Calu3 (cell line): ENCODE measurements at regions not wholly inside any gene's neighbourhood (a gene's known extent, or its start where the extent isn't known, plus 50 kb on each side); places are given as distances from the start of the nearest gene placed in this dataset.

Experiments
- BruUV-seq: library from RNA; stranded (reverse); fragments of 400-500 nt; replicated peaks from 2 replicates; lab custom pipeline; 2021; lab: Mats Ljungman, UMichigan
- CTCF ChIA-PET: fragments of 300-600 bp; sonication (Branson Sonifier 250); formaldehyde crosslinking; loops from one replicate; lab custom pipeline; 2022; ENCODE audit warnings: antibody characterized with exemption; lab: Charles Lee
- DNase-seq: peaks from one replicate; pipeline ENCODE4 v3.0.0; 2022
- H3K27ac Mint-ChIP-seq: one replicate; pipeline ENCODE4 v1.8.0; 2022; ENCODE audit warnings: mixed read lengths; ENCODE audit not compliant: unreplicated experiment
- H3K27me3 Mint-ChIP-seq: one replicate; pipeline ENCODE4 v1.8.0; 2022; ENCODE audit warnings: mixed read lengths; ENCODE audit not compliant: unreplicated experiment
- H3K36me3 Mint-ChIP-seq: one replicate; pipeline ENCODE4 v1.8.0; 2022; ENCODE audit warnings: mild to moderate bottlenecking, moderate library complexity, mixed read lengths; ENCODE audit not compliant: insufficient read depth, unreplicated experiment
- H3K4me1 Mint-ChIP-seq: one replicate; pipeline ENCODE4 v1.8.0; 2022; ENCODE audit warnings: mild to moderate bottlenecking, low read depth, mixed read lengths; ENCODE audit not compliant: unreplicated experiment
- H3K4me3 Mint-ChIP-seq: one replicate; pipeline ENCODE4 v1.8.0; 2022; ENCODE audit warnings: mild to moderate bottlenecking, low read depth, moderate library complexity, mixed read lengths; ENCODE audit not compliant: unreplicated experiment
- H3K9me3 Mint-ChIP-seq: one replicate; pipeline ENCODE4 v1.8.0; 2022; ENCODE audit warnings: low read depth, mixed read lengths; ENCODE audit not compliant: unreplicated experiment
- intact Hi-C: fragments of 100-400 bp; cut with micrococcal nuclease; formaldehyde crosslinking; loops from one replicate; pipeline ENCODE4 v1.10.0; 2022; ENCODE audit not compliant: unreplicated experiment
- TF ChIP-seq, protein P1 (sequence below): fragments of 200-600 bp; IDR thresholded peaks from one replicate; pipeline ENCODE4 v1.8.0; 2022; ENCODE audit warnings: antibody characterized with exemption; ENCODE audit not compliant: unreplicated experiment

DNA sequence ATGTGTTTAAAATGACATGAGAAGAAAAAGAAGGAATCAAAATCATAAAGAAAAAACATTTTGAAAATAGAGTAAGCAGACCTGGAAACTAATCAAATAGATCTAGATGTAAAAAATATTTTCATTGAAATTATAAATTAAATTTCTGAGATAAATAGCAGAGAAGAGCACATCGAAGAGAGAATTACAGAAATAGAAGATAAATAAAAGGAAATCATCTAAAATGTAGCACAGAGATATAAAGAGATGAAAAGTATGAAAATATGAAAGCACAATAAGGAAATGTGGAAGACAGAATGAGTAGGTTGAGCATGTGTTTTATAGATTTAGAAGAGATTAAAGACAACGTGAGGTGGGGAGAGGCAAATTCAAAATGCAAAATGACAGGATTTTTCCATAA lies 130.9 kb upstream of the SEC14L1 start:
- Mint-ChIP-seq H3K4me3 (no peak overlapping the region), H3K9me3 (peaks cover 4% of the 10 kb centered on the region), H3K27me3 (peaks cover 73% of the 10 kb centered on the region), H3K36me3 (no peaks in the 10 kb centered on the region), H3K27ac (no peak overlapping the region), H3K4me1 (no peaks in the 10 kb centered on the region)
- DNase-seq, result no peak
- intact Hi-C loops, result no loop called here
- TF ChIP-seq, protein P1, sequence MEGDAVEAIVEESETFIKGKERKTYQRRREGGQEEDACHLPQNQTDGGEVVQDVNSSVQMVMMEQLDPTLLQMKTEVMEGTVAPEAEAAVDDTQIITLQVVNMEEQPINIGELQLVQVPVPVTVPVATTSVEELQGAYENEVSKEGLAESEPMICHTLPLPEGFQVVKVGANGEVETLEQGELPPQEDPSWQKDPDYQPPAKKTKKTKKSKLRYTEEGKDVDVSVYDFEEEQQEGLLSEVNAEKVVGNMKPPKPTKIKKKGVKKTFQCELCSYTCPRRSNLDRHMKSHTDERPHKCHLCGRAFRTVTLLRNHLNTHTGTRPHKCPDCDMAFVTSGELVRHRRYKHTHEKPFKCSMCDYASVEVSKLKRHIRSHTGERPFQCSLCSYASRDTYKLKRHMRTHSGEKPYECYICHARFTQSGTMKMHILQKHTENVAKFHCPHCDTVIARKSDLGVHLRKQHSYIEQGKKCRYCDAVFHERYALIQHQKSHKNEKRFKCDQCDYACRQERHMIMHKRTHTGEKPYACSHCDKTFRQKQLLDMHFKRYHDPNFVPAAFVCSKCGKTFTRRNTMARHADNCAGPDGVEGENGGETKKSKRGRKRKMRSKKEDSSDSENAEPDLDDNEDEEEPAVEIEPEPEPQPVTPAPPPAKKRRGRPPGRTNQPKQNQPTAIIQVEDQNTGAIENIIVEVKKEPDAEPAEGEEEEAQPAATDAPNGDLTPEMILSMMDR, result no peak
- BruUV-seq, result no TSS peak
- CTCF ChIA-PET, result interaction anchor here (0.6 kb wide), 1 partner anchor 169 kb away, joined by 3 read pairs; no protein-coding TSS in a partner anchor

DNA sequence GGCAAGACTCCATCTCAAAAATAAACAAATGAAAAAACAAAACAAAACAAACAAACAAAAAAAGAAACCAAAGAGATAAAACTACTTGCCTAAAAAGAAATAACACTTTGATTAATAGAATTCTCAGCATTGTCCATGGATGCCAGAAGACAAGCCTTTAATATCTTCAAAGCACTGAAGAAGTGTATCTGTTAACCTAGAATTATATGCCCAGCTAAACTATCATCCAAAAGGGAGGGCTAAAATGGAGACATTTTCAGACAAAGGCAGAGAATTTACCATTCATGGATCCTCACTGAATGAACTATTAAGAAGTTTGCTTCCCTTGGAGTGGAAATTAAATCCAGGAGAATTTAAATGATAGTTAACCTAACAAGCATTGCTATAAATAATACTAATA lies 130.1 kb upstream of the SEC14L1 start:
- TF ChIP-seq, protein P1, result no peak
- Mint-ChIP-seq H3K4me1 (no peaks in the 10 kb centered on the region), H3K27me3 (peaks cover 73% of the 10 kb centered on the region), H3K36me3 (no peaks in the 10 kb centered on the region), H3K4me3 (no peak overlapping the region), H3K9me3 (peaks cover 4% of the 10 kb centered on the region), H3K27ac (no peak overlapping the region)
- DNase-seq, result no peak
- intact Hi-C loops, result loop anchor here (1.0 kb wide), 1 partner anchor 46 kb away; no protein-coding TSS in a partner anchor
- no TSS peak for BruUV-seq
- CTCF ChIA-PET, result no interaction called here

DNA sequence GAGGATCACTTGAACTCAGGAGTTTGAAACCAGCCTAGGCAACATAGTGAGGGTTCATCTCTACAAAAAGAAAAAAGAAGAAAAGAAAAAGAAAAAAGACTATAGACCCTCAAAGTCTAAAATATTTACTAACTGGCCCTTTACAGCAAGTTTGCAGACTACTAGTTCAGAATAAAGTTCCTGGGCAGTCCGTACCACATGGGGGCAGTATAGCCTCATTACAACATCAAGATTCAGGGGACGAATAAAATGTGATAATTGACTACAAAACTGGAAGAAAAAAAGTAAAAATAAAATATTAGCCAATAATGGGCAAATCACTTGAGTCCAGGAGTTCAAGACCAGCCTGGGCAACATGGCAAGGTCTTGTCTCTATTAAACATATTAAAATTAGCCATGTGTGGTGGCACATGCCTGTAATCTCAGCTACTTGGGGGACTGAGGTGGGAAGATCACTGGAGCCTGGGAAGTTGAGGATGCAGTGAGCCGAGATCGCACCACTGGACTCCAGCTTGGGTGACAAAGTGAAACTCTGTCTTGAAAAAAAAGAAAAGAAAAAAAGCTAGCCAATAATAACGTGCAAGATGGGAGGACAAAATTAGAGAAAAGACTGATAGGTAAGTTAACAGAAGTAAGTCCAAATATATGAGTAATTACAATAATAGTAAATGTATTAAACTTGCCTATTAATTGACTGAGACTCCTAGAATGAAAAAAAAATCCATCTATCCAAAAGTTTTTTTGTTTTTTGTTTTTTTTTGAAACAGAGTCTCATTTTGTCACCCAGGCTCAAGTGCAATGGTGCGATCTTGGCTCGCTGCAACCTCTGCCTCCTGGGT lies 129.4 kb upstream of the SEC14L1 start:
- Mint-ChIP-seq H3K4me1 (no peaks in the 10 kb centered on the region), H3K27ac (no peak overlapping the region), H3K36me3 (no peaks in the 10 kb centered on the region), H3K27me3 (peaks cover 66% of the 10 kb centered on the region), H3K4me3 (no peak overlapping the region), H3K9me3 (peaks cover 4% of the 10 kb centered on the region)
- no TSS peak for BruUV-seq
- TF ChIP-seq, protein P1, result peak; percentile 53
- intact Hi-C loops, result loop anchor here (1.0 kb wide), 1 partner anchor 45 kb away; no protein-coding TSS in a partner anchor
- CTCF ChIA-PET, result interaction anchor here (1.0 to 1.6 kb wide), 2 partner anchors 11 to 45 kb away, joined by 5 to 8 read pairs; no protein-coding TSS in a partner anchor
- peak; percentile 61 for DNase-seq

DNA sequence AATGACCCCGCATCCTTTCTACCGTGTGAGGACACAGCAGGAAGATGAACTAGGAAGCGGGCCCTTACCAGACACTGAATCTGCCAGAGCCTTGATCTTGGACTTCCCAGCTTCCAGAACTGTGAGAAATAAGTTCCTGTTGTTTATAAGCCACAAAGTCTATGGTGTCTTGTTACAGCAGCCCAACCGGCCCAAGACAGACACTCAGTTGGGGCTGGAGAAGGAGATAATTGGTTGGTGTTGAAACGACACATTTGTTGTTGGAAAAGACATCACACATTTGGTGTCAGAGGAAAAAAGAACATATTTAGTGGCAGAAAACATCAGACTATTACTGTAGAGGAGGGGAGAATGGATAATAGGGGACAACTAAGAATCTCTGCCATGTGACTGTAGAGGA lies 122.3 kb upstream of the SEC14L1 start:
- intact Hi-C loops, result no loop called here
- Mint-ChIP-seq H3K27me3 (peaks cover 20% of the 10 kb centered on the region), H3K4me1 (no peaks in the 10 kb centered on the region), H3K27ac (no peak overlapping the region), H3K9me3 (no peaks in the 10 kb centered on the region), H3K4me3 (no peak overlapping the region), H3K36me3 (no peaks in the 10 kb centered on the region)
- no peak for DNase-seq
- TF ChIP-seq, protein P1, result no peak
- no TSS peak for BruUV-seq
- CTCF ChIA-PET, result no interaction called here
